ENCODE measurements at regions not wholly inside any gene's neighbourhood (a gene's known extent, or its start where the extent isn't known, plus 50 kb on each side); places are given as distances from the start of the nearest gene placed in this dataset.

DNA sequence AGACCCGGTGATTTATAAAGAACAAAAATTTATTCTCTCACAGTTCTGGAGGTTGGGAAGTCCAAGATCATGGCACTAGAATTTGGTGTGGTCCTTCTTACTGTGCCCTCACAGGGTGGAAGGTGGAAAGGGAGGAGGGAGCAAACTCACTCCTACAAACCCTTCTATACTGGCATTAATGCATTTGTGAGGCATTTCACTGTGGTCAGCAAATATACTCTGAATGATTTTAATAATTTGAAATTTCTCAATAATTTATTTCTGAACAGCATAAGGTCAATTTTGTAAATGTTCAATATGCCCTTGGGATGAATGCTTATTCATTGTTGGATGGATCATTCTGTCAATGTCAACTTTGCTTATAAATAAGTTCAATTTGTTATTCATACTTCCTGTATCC, 120.6 kb downstream of the GATA6 start:
- TF ChIP-seq POLR2AphosphoS5 (IDR thresholded peaks at IDR 0.05; ENCODE audit: low read depth, low read length) (no peak), TAF1 (IDR thresholded peaks at IDR 0.05; ENCODE audit: borderline replicate concordance, insufficient read depth, low read length) (no peak), SIN3A (IDR thresholded peaks at IDR 0.05; ENCODE audit: borderline replicate concordance, insufficient read depth, low read length) (no peak), FOXP2 (optimal IDR thresholded peaks at IDR 0.05; ENCODE audit: borderline replicate concordance, extremely low read depth, extremely low read length, insufficient read depth) (no peak)
- TF ChIP-seq, protein P1, sequence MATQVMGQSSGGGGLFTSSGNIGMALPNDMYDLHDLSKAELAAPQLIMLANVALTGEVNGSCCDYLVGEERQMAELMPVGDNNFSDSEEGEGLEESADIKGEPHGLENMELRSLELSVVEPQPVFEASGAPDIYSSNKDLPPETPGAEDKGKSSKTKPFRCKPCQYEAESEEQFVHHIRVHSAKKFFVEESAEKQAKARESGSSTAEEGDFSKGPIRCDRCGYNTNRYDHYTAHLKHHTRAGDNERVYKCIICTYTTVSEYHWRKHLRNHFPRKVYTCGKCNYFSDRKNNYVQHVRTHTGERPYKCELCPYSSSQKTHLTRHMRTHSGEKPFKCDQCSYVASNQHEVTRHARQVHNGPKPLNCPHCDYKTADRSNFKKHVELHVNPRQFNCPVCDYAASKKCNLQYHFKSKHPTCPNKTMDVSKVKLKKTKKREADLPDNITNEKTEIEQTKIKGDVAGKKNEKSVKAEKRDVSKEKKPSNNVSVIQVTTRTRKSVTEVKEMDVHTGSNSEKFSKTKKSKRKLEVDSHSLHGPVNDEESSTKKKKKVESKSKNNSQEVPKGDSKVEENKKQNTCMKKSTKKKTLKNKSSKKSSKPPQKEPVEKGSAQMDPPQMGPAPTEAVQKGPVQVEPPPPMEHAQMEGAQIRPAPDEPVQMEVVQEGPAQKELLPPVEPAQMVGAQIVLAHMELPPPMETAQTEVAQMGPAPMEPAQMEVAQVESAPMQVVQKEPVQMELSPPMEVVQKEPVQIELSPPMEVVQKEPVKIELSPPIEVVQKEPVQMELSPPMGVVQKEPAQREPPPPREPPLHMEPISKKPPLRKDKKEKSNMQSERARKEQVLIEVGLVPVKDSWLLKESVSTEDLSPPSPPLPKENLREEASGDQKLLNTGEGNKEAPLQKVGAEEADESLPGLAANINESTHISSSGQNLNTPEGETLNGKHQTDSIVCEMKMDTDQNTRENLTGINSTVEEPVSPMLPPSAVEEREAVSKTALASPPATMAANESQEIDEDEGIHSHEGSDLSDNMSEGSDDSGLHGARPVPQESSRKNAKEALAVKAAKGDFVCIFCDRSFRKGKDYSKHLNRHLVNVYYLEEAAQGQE (IDR thresholded peaks at IDR 0.05; ENCODE audit: insufficient read depth in 1 of 2, low read depth in 2 of 2, low read length in 2 of 2), result no peak

DNA sequence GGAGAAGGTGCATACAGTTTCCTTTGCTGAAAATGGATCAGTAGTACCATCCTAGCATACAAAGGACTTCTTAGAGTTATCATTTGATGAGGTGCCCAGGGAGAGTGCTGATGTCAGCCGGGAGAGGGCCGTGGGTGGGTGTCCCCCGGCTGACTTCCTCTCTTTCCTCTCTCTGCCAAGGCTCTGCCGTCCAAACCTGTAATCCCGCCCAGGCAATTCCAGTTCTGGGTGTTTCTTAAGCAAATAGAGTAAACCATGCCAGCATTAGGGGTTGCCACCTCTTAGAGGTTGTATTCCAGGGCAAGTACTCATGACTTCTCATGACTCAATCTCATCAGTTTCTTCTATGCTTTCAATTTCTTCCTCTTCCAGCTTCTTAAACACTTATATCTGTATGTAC, 117.2 kb downstream of the GATA6 start:
- no peak for TF ChIP-seq FOXP2 (optimal IDR thresholded peaks at IDR 0.05; ENCODE audit: borderline replicate concordance, extremely low read depth, extremely low read length, insufficient read depth)
- TF ChIP-seq, protein P1 (IDR thresholded peaks at IDR 0.05; ENCODE audit: insufficient read depth in 1 of 2, low read depth in 2 of 2, low read length in 2 of 2), result no peak
- no peak for TF ChIP-seq TAF1 (IDR thresholded peaks at IDR 0.05; ENCODE audit: borderline replicate concordance, insufficient read depth, low read length)
- TF ChIP-seq SIN3A (IDR thresholded peaks at IDR 0.05; ENCODE audit: borderline replicate concordance, insufficient read depth, low read length), result no peak
- no peak for TF ChIP-seq POLR2AphosphoS5 (IDR thresholded peaks at IDR 0.05; ENCODE audit: low read depth, low read length)

DNA sequence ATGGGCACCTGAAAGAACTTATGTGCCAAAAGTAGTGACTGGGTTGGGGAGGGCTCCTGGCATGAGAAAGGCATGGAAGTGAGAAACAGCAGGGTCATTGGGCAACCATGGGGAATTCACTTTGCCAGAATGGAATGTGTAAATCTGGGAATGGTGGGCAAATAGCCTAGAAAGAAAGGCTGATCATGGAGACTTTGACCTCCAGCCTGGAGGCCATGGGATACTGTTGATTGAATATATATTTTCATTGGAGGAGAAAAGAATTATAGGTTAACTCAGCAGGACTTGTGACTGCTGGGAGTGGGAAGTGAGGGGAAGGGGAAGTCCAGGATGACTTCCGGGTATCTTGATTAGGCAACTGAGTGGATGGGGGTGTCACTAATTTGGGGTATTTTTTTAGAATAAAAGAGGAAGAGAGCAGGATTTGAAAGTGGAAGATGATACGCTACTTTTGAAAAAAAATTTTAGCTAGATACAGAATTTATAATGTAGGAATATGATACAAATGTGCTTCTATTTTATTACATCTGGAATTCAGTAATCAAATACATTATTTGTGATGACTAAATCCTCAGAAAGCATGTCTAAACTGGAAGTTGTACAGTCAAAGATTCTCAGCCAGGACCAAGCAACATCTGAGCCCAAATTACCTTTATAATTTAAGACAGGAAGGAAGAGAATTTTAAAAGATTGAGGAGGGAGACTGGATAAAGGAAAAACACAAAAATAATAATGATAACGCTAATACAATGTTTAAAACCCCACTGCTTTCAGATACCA, 116.2 kb downstream of the GATA6 start:
- no peak for TF ChIP-seq TAF1 (IDR thresholded peaks at IDR 0.05; ENCODE audit: borderline replicate concordance, insufficient read depth, low read length)
- TF ChIP-seq FOXP2 (optimal IDR thresholded peaks at IDR 0.05; ENCODE audit: borderline replicate concordance, extremely low read depth, extremely low read length, insufficient read depth), result no peak
- TF ChIP-seq SIN3A (IDR thresholded peaks at IDR 0.05; ENCODE audit: borderline replicate concordance, insufficient read depth, low read length), result no peak
- TF ChIP-seq POLR2AphosphoS5 (IDR thresholded peaks at IDR 0.05; ENCODE audit: low read depth, low read length), result no peak
- TF ChIP-seq, protein P1 (IDR thresholded peaks at IDR 0.05; ENCODE audit: insufficient read depth in 1 of 2, low read depth in 2 of 2, low read length in 2 of 2), result no peak

DNA sequence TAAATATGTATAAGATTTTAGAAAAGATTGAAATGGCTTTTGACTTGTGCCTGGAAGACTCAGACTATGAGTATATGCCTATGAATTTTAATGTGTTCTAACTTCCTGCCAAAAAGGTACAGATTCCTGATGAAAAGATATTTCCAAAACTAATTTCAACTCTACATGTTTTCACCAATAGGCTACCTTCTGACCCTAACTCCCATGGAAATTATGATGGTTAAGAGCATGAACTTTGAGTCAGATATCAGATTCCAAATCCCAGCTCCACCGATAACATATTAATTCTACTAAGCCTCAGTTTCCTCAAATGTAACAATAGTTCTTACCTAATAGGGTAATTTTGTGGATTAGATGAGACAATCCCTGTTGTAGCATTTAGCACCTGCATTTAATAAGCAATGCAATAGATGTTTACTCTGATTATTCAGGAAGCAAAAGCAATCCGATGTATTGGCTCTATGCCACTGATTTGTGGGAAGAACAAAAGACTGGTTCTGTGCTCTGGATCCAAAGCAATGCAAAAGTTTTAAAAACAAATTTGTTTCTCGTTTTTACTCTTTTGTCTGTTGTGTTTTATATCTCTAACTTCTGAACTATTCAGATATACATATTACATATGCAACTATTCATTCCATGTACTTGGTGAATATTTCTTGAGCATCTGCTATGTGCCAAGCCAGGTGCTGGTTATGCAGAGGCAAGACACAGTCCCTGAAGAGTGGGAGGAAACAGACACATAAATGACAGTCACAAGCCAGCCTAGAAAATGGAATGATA, 115.4 kb downstream of the GATA6 start:
- TF ChIP-seq TAF1 (IDR thresholded peaks at IDR 0.05; ENCODE audit: borderline replicate concordance, insufficient read depth, low read length) (no peak), SIN3A (IDR thresholded peaks at IDR 0.05; ENCODE audit: borderline replicate concordance, insufficient read depth, low read length) (no peak), POLR2AphosphoS5 (IDR thresholded peaks at IDR 0.05; ENCODE audit: low read depth, low read length) (no peak)

DNA sequence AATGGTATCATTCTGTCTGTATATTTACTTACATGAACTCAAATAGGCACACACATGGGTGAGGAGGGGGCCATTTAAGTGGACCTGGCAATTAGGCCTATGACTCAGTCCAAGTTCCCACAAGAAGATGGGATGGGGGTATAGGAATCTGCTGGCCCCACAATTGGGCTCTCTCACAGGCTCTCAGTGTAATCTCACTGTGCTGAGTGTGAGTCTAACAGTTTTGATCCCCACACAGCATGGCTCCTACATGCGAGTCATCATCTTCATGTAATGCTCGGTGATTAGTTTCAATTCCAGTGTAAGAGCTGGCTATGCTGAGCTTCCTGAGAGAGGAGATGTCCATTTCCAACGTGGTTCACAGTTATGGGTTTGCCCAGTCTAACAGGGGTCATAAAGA, 114.0 kb downstream of the GATA6 start:
- no peak for TF ChIP-seq SIN3A (IDR thresholded peaks at IDR 0.05; ENCODE audit: borderline replicate concordance, insufficient read depth, low read length)
- TF ChIP-seq, protein P1 (IDR thresholded peaks at IDR 0.05; ENCODE audit: insufficient read depth in 1 of 2, low read depth in 2 of 2, low read length in 2 of 2), result no peak
- TF ChIP-seq POLR2AphosphoS5 (IDR thresholded peaks at IDR 0.05; ENCODE audit: low read depth, low read length), result no peak
- no peak for TF ChIP-seq TAF1 (IDR thresholded peaks at IDR 0.05; ENCODE audit: borderline replicate concordance, insufficient read depth, low read length)
- no peak for TF ChIP-seq FOXP2 (optimal IDR thresholded peaks at IDR 0.05; ENCODE audit: borderline replicate concordance, extremely low read depth, extremely low read length, insufficient read depth)
